Loucy (cell line): ENCODE measurements at regions not wholly inside any gene's neighbourhood (a gene's known extent, or its start where the extent isn't known, plus 50 kb on each side); places are given as distances from the start of the nearest gene placed in this dataset.

ENCODE experiments used
- H2AFZ ChIP-seq: fragments of 200-600 bp; sonication (generic); 2 replicates; pipeline ENCODE4 v1.6.0; 2016; ENCODE audit warnings: antibody characterized with exemption, mild to moderate bottlenecking, low read length, moderate library complexity
- H3F3A ChIP-seq: fragments of 200-600 bp; 2 replicates; pipeline ENCODE4 v1.6.0; 2016; ENCODE audit warnings: antibody characterized with exemption, low read depth, mild to moderate bottlenecking
- H3K27me3 ChIP-seq: fragments of 200-600 bp; sonication (generic); 2 replicates; pipeline ENCODE4 v1.6.1; 2014; ENCODE audit warnings: low read length, mild to moderate bottlenecking; ENCODE audit not compliant: insufficient read depth, poor library complexity, severe bottlenecking
- H3K36me3 ChIP-seq: fragments of 200-600 bp; sonication (generic); 2 replicates; pipeline ENCODE4 v1.6.1; 2016; ENCODE audit warnings: low read length; ENCODE audit not compliant: insufficient read depth
- H3K4me1 ChIP-seq: fragments of 200-600 bp; sonication (generic); 2 replicates; pipeline ENCODE4 v1.5.1; 2014; ENCODE audit warnings: low read length, mild to moderate bottlenecking; ENCODE audit not compliant: insufficient read depth, poor library complexity, severe bottlenecking
- H3K4me2 ChIP-seq: fragments of 200-600 bp; sonication (generic); 2 replicates; pipeline ENCODE4 v1.6.0; 2014; ENCODE audit warnings: antibody characterized with exemption, low read length, low read depth, mild to moderate bottlenecking; ENCODE audit not compliant: poor library complexity, severe bottlenecking
- H3K4me3 ChIP-seq: fragments of 200-600 bp; sonication (generic); 2 replicates; pipeline ENCODE4 v1.5.1; 2014; ENCODE audit warnings: low read length, mild to moderate bottlenecking, mixed read lengths; ENCODE audit not compliant: poor library complexity, severe bottlenecking
- H3K79me2 ChIP-seq: fragments of 200-600 bp; sonication (generic); 2 replicates; pipeline ENCODE4 v1.6.1; 2014; ENCODE audit warnings: low read length; ENCODE audit not compliant: insufficient read depth
- H3K9ac ChIP-seq: fragments of 200-600 bp; sonication (generic); 2 replicates; pipeline ENCODE4 v1.6.0; 2014; ENCODE audit warnings: mild to moderate bottlenecking, low read depth, low read length, moderate library complexity; ENCODE audit not compliant: poor library complexity, severe bottlenecking
- H3K9me2 ChIP-seq: fragments of 200-600 bp; sonication (generic); replicated peaks from 2 replicates; pipeline ENCODE4 v1.6.1; 2016; ENCODE audit warnings: low read depth, low read length, mixed read lengths
- H3K9me3 ChIP-seq: fragments of 200-600 bp; sonication (generic); 2 replicates; pipeline ENCODE4 v1.6.1; 2014; ENCODE audit warnings: mild to moderate bottlenecking, antibody characterized with exemption, low read length, low read depth; ENCODE audit not compliant: insufficient read depth
- H4K20me1 ChIP-seq: fragments of 200-600 bp; sonication (generic); 2 replicates; pipeline ENCODE4 v1.6.0; 2014; ENCODE audit warnings: antibody characterized with exemption, low read length, mild to moderate bottlenecking; ENCODE audit not compliant: insufficient read depth, poor library complexity, severe bottlenecking
- CTCF ChIP-seq: fragments of 200-600 bp; sonication (generic); conservative IDR thresholded peaks from 2 replicates; pipeline ENCODE4 v1.5.1; 2014; ENCODE audit warnings: mild to moderate bottlenecking, antibody characterized with exemption, low read length
- EZH2phosphoT487 ChIP-seq: fragments of 200-600 bp; IDR thresholded peaks from 2 replicates; pipeline ENCODE4 v1.6.1; 2018; ENCODE audit warnings: antibody characterized with exemption, mild to moderate bottlenecking, moderate library complexity, borderline replicate concordance

- H3K9me3 ChIP-seq = no peaks in the 10 kb centered on the region
- H3K27me3 ChIP-seq = no peaks in the 10 kb centered on the region
- no peaks in the 10 kb centered on the region for H4K20me1 ChIP-seq
- no peak overlapping the region for H3K4me2 ChIP-seq
- H3K79me2 ChIP-seq = no peaks in the 10 kb centered on the region
- H2AFZ ChIP-seq = no peak overlapping the region
- H3K9me2 ChIP-seq = no peaks in the 10 kb centered on the region
- no peaks in the 10 kb centered on the region for H3K4me1 ChIP-seq
- no peaks in the 10 kb centered on the region for H3F3A ChIP-seq
- TF ChIP-seq EZH2phosphoT487 (no peak), CTCF (no peak)
- H3K36me3 ChIP-seq = no peaks in the 10 kb centered on the region
- no peak overlapping the region for H3K9ac ChIP-seq
- H3K4me3 ChIP-seq = no peak overlapping the region
Observed at GRCh38 chr18:38796762-38797161, 1231.2 kb upstream of the CELF4 start.

GRCh38 chr18:38792731-38793130 is 1227.1 kb upstream of the CELF4 start:
- H3K9me2 ChIP-seq = no peaks in the 10 kb centered on the region
- no peaks in the 10 kb centered on the region for H4K20me1 ChIP-seq
- H2AFZ ChIP-seq = no peak overlapping the region
- no peaks in the 10 kb centered on the region for H3K27me3 ChIP-seq
- TF ChIP-seq CTCF = no peak
- no peak for TF ChIP-seq EZH2phosphoT487
- no peaks in the 10 kb centered on the region for H3K9me3 ChIP-seq
- no peaks in the 10 kb centered on the region for H3K36me3 ChIP-seq
- H3K9ac ChIP-seq = no peak overlapping the region
- H3F3A ChIP-seq = no peaks in the 10 kb centered on the region
- H3K4me1 ChIP-seq = no peaks in the 10 kb centered on the region
- no peak overlapping the region for H3K4me3 ChIP-seq
- no peaks in the 10 kb centered on the region for H3K79me2 ChIP-seq
- H3K4me2 ChIP-seq = no peak overlapping the region

- no peak overlapping the region for H3K9ac ChIP-seq
- H3K4me1 ChIP-seq = no peaks in the 10 kb centered on the region
Observed at GRCh38 chr18:38790786-38791185, 1225.2 kb upstream of the CELF4 start.

More at GRCh38 chr18:38790786-38791185, 1225.2 kb upstream of the CELF4 start:
- H3K27me3 ChIP-seq = no peaks in the 10 kb centered on the region
- no peak overlapping the region for H3K4me3 ChIP-seq
- H4K20me1 ChIP-seq = no peaks in the 10 kb centered on the region
- no peaks in the 10 kb centered on the region for H3F3A ChIP-seq
- no peaks in the 10 kb centered on the region for H3K9me3 ChIP-seq
- no peak overlapping the region for H2AFZ ChIP-seq
- H3K9me2 ChIP-seq = no peaks in the 10 kb centered on the region
- H3K79me2 ChIP-seq = no peaks in the 10 kb centered on the region
- TF ChIP-seq EZH2phosphoT487 (no peak), CTCF (no peak)
- no peaks in the 10 kb centered on the region for H3K36me3 ChIP-seq
- no peak overlapping the region for H3K4me2 ChIP-seq
